ENCODE measurements at regions not wholly inside any gene's neighbourhood (a gene's known extent, or its start where the extent isn't known, plus 50 kb on each side); places are given as distances from the start of the nearest gene placed in this dataset.

- TF ChIP-seq CTCF (IDR thresholded peaks at IDR 0.05) (no peak), ZFX (IDR thresholded peaks at IDR 0.05; ENCODE audit: borderline replicate concordance) (no peak)
Measured at GRCh38 chr16:47816511-47816910, 339.3 kb downstream of the ABCC12 start.

Data from 22Rv1 (cell line).